ES-I3 (cell line): ENCODE measurements at regions not wholly inside any gene's neighbourhood (a gene's known extent, or its start where the extent isn't known, plus 50 kb on each side); places are given as distances from the start of the nearest gene placed in this dataset.

Experiments used
- H3K36me3 ChIP-seq: 2 replicates; pipeline ENCODE4 v1.6.1; 2013; ENCODE audit warnings: mild to moderate bottlenecking, low read length, control low read depth, moderate library complexity; ENCODE audit not compliant: insufficient read depth
- H3K4me1 ChIP-seq: 2 replicates; pipeline ENCODE4 v1.6.1; 2013; ENCODE audit warnings: mild to moderate bottlenecking, control low read depth, low read length; ENCODE audit not compliant: insufficient read depth
- H3K9ac ChIP-seq: 2 replicates; pipeline ENCODE4 v1.6.1; 2013; ENCODE audit warnings: low read depth, mild to moderate bottlenecking, low read length, moderate library complexity
- H3K9me3 ChIP-seq: 2 replicates; pipeline ENCODE4 v1.6.1; 2013; ENCODE audit warnings: mild to moderate bottlenecking, low read length, moderate library complexity; ENCODE audit not compliant: control insufficient read depth, insufficient read depth

GRCh38 chr4:138406876-138407275 is 164.7 kb upstream of the SLC7A11 start:
- Histone ChIP-seq H3K9ac (no peak overlapping the region), H3K4me1 (peaks cover 6% of the 10 kb centered on the region; the same call in 1 of the 2 replicates), H3K9me3 (no peaks in the 10 kb centered on the region), H3K36me3 (no peaks in the 10 kb centered on the region)

- Histone ChIP-seq H3K36me3 (no peaks in the 10 kb centered on the region), H3K4me1 (peaks cover 6% of the 10 kb centered on the region; the same call in 1 of the 2 replicates), H3K9ac (no peak overlapping the region), H3K9me3 (no peaks in the 10 kb centered on the region)
Observed at GRCh38 chr4:138405934-138406567, 163.9 kb upstream of the SLC7A11 start.

GRCh38 chr4:138405466-138405891 is 163.3 kb upstream of the SLC7A11 start:
- Histone ChIP-seq H3K9ac (no peak overlapping the region), H3K4me1 (peaks cover 6% of the 10 kb centered on the region; the same call in 1 of the 2 replicates), H3K9me3 (no peaks in the 10 kb centered on the region), H3K36me3 (no peaks in the 10 kb centered on the region)

- Histone ChIP-seq H3K9ac (no peak overlapping the region), H3K36me3 (no peaks in the 10 kb centered on the region), H3K4me1 (peaks cover 6% of the 10 kb centered on the region; the same call in 1 of the 2 replicates), H3K9me3 (no peaks in the 10 kb centered on the region)
Observed at GRCh38 chr4:138404801-138405200, 162.7 kb upstream of the SLC7A11 start.

DNA sequence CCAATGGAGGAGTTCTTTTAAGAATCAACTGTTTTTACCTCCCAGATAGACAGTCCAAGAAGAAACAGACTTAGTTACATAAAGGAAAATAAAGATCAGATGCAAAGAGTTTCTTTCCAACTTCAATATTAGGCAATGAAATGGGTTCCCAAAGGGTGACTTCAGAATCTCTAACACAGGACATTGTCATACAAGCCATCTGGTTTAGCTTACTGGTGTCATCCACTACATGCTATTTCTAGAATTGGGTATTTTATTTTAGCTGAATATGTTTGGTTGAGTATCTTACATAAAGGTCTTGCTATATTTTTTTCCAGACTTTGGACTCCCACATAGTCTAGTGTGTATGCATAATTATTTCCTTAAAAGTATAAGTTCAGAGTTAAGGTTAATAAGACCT is 162.1 kb upstream of the SLC7A11 start:
- H3K9me3 ChIP-seq: no peaks in the 10 kb centered on the region
- no peak overlapping the region for H3K9ac ChIP-seq
- H3K36me3 ChIP-seq: no peaks in the 10 kb centered on the region
- H3K4me1 ChIP-seq: peaks cover 6% of the 10 kb centered on the region; the same call in 1 of the 2 replicates

GRCh38 chr4:138401334-138401733 is 159.2 kb upstream of the SLC7A11 start:
- Histone ChIP-seq H3K9me3 (no peaks in the 10 kb centered on the region), H3K4me1 (peaks cover 9% of the 10 kb centered on the region), H3K9ac (no peak overlapping the region), H3K36me3 (no peaks in the 10 kb centered on the region)

DNA sequence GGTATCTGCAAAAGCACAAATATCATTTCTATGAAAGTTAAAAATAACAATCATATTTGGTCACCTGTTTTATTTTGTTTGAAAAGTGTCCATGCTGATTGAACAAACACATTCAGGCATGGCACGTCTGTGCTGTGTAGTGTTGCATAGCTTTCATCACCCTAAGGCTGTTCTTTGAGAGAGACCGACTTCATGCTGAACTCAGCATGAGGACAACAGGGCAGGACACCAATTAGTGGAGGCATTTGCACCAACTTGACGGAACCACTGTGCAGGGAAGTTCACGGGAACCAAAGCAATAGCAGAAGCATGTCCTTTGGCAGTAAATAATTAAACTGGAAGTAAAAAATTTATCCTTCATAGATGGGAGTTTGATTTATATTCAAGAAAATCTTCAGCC is 158.4 kb upstream of the SLC7A11 start:
- Histone ChIP-seq H3K9me3 (no peaks in the 10 kb centered on the region), H3K9ac (no peak overlapping the region), H3K4me1 (peaks cover 9% of the 10 kb centered on the region), H3K36me3 (no peaks in the 10 kb centered on the region)

DNA sequence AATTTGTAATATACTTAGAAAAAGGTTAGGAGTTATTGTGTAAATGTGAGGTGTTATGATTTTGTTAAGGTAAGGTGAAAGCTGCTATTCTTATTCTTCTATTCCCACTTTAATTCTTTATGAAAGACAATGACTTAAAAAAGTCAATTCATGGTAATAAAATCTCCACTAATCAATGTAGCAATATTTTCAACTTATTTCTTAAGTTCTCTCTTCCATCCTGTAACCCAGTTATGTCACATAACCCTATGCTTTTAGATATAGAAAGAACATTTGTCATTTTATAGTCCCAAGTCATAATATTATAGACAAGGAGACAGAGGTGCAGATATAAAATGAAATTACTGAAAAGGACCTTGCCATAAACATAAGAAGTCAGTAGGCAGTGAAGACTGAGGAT is 157.9 kb upstream of the SLC7A11 start:
- Histone ChIP-seq H3K36me3 (no peaks in the 10 kb centered on the region), H3K4me1 (peaks cover 9% of the 10 kb centered on the region), H3K9ac (no peak overlapping the region), H3K9me3 (no peaks in the 10 kb centered on the region)

DNA sequence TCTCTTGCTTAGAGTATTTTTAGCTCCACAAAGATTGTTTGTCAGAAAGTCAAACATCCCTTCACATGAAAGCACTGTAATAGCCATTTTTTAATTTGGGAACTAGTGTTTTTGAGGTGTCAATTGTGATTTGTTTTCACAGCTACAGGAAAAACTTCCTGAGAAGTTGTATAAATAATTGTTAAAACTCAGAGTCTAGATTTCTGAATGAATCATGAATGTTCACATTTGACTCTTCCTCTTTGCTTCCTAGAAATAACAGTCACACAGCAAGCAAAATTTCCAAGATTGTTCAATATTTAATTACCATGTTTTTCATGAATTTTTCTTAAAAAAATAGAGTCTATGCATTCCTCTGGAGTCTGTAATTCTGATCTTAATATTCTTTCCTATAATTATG is 156.9 kb upstream of the SLC7A11 start:
- H3K9me3 ChIP-seq: no peaks in the 10 kb centered on the region
- H3K36me3 ChIP-seq: no peaks in the 10 kb centered on the region
- H3K4me1 ChIP-seq: peaks cover 9% of the 10 kb centered on the region
- no peak overlapping the region for H3K9ac ChIP-seq

DNA sequence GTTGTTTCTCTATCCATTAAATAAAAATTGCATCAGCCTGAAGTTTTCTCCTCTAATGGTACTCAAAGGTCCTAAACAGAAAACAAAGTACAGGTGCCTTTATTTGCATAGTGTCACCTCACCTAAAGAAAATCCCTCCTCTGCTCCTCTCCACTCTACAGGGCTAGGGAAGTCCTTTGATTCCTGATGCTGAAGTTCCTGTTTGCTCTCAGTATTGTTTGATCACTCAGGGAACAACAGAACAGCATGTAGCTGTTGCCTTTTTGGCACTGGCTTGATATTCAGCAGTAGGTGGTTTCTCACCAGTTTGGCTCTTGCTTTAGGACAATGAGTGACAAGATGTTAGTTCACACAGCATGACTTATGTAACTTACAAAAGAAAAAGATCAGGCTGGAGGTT is 156.2 kb upstream of the SLC7A11 start:
- H3K36me3 ChIP-seq: no peaks in the 10 kb centered on the region
- H3K4me1 ChIP-seq: peaks cover 9% of the 10 kb centered on the region
- no peaks in the 10 kb centered on the region for H3K9me3 ChIP-seq
- no peak overlapping the region for H3K9ac ChIP-seq

- Histone ChIP-seq H3K9me3 (no peaks in the 10 kb centered on the region), H3K4me1 (peaks cover 7% of the 10 kb centered on the region), H3K36me3 (no peaks in the 10 kb centered on the region), H3K9ac (no peak overlapping the region)
Observed at GRCh38 chr4:138393886-138394610, 151.9 kb upstream of the SLC7A11 start.

GRCh38 chr4:138392751-138393308 is 150.7 kb upstream of the SLC7A11 start:
- Histone ChIP-seq H3K4me1 (no peaks in the 10 kb centered on the region), H3K36me3 (no peaks in the 10 kb centered on the region), H3K9ac (no peak overlapping the region), H3K9me3 (no peaks in the 10 kb centered on the region)

GRCh38 chr4:138389976-138390685 is 148.0 kb upstream of the SLC7A11 start:
- Histone ChIP-seq H3K9me3 (no peaks in the 10 kb centered on the region), H3K4me1 (no peaks in the 10 kb centered on the region), H3K9ac (no peak overlapping the region), H3K36me3 (no peaks in the 10 kb centered on the region)

GRCh38 chr4:138374947-138375346 is 132.8 kb upstream of the SLC7A11 start:
- Histone ChIP-seq H3K36me3 (no peaks in the 10 kb centered on the region), H3K4me1 (no peaks in the 10 kb centered on the region), H3K9ac (no peak overlapping the region), H3K9me3 (peaks cover 6% of the 10 kb centered on the region)
